DND-41 (cell line): ENCODE measurements at regions not wholly inside any gene's neighbourhood (a gene's known extent, or its start where the extent isn't known, plus 50 kb on each side); places are given as distances from the start of the nearest gene placed in this dataset.

Experiments used
- ATAC-seq: fragments of 200-7000 bp; cut with Tn5 transposase; 3 replicates; pipeline ENCODE4 v1.9.1; 2021; ENCODE audit warnings: low read depth; ENCODE audit not compliant: insufficient read depth
- DNase-seq: peaks from one replicate; pipeline ENCODE4 v3.0.0-alpha.2; 2020
- H2AFZ ChIP-seq: 2 replicates; pipeline ENCODE4 v1.6.0; 2012; ENCODE audit warnings: low read depth, low read length
- H3K27ac ChIP-seq: 2 replicates; pipeline ENCODE4 v1.5.1; 2012; ENCODE audit warnings: low read length, inconsistent platforms
- H3K27me3 ChIP-seq: fragments of 200-600 bp; sonication (generic); 2 replicates; pipeline ENCODE4 v1.6.0; 2012; ENCODE audit warnings: low read length, mild to moderate bottlenecking, inconsistent platforms; ENCODE audit not compliant: insufficient read depth, poor library complexity
- H3K36me3 ChIP-seq: 2 replicates; pipeline ENCODE4 v1.5.1; 2012; ENCODE audit warnings: low read length, inconsistent platforms; ENCODE audit not compliant: insufficient read depth
- H3K4me1 ChIP-seq: 2 replicates; pipeline ENCODE4 v1.5.1; 2012; ENCODE audit warnings: mild to moderate bottlenecking, low read length; ENCODE audit not compliant: insufficient read depth
- H3K4me2 ChIP-seq: 2 replicates; pipeline ENCODE4 v1.6.0; 2012; ENCODE audit warnings: mild to moderate bottlenecking, moderate library complexity, low read length, inconsistent platforms; ENCODE audit not compliant: insufficient read depth
- H3K4me3 ChIP-seq, 2 experiments: fragments of 200-600 bp in 1 of 2; shearing (Covaris generic) in 1 of 2; 2 replicates each; pipeline ENCODE4 v1.5.1; 2012 to 2016; ENCODE audit warnings: inconsistent platforms in 2 of 2, low read length in 2 of 2, mild to moderate bottlenecking in 2 of 2, low read depth in 1 of 2, moderate library complexity in 1 of 2
- H3K79me2 ChIP-seq: 2 replicates; pipeline ENCODE4 v1.6.0; 2012; ENCODE audit warnings: low read length, inconsistent platforms; ENCODE audit not compliant: insufficient read depth
- H3K9ac ChIP-seq: 2 replicates; pipeline ENCODE4 v1.6.0; 2012; ENCODE audit warnings: low read depth, mild to moderate bottlenecking, inconsistent platforms, low read length, moderate library complexity
- H3K9me3 ChIP-seq: 2 replicates; pipeline ENCODE4 v1.5.1; 2012; ENCODE audit warnings: low read length, moderate library complexity, mild to moderate bottlenecking, inconsistent platforms; ENCODE audit not compliant: insufficient read depth, severe bottlenecking
- H4K20me1 ChIP-seq: 2 replicates; pipeline ENCODE4 v1.6.0; 2012; ENCODE audit warnings: low read length; ENCODE audit not compliant: insufficient read depth
- EZH2 ChIP-seq: IDR thresholded peaks from 3 replicates; pipeline ENCODE4 v1.6.1; 2012; ENCODE audit warnings: borderline replicate concordance, low read depth, mild to moderate bottlenecking, moderate library complexity, low read length, inconsistent platforms; ENCODE audit not compliant: severe bottlenecking
- TF ChIP-seq, protein P1 (sequence below): IDR thresholded peaks from 2 replicates; pipeline ENCODE4 v1.5.1; 2012; ENCODE audit warnings: borderline replicate concordance, low read length, moderate library complexity, mild to moderate bottlenecking; ENCODE audit not compliant: poor library complexity, severe bottlenecking; ENCODE audit errors: extremely low read depth

DNA sequence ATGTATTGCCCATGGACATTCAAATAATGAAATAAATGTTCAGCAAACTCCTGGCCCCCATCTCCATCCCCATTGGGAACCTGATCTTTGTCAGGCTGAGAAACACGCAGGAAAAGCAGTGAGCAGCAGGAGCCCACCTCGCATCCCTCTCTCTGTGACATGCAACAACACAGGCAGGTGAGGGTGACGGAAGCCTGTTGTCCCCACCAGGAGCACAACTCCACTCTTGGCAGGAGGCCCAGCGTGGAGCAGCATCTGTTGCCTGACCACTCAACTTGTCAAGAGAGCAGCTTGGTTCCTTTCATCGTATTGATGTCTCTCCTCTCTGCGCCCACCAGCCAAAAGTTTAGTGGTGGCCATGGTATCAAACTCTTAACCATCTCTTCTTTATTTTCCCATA, 586.9 kb upstream of the ARID1B start:
- no peak overlapping the region for H3K4me2 ChIP-seq
- no peak overlapping the region for H3K4me3 ChIP-seq
- H3K9me3 ChIP-seq: no peaks in the 10 kb centered on the region
- H3K79me2 ChIP-seq: no peaks in the 10 kb centered on the region
- no peaks in the 10 kb centered on the region for H3K27me3 ChIP-seq
- H3K27ac ChIP-seq: no peak overlapping the region
- no peaks in the 10 kb centered on the region for H4K20me1 ChIP-seq
- no peak for DNase-seq
- TF ChIP-seq, protein P1, sequence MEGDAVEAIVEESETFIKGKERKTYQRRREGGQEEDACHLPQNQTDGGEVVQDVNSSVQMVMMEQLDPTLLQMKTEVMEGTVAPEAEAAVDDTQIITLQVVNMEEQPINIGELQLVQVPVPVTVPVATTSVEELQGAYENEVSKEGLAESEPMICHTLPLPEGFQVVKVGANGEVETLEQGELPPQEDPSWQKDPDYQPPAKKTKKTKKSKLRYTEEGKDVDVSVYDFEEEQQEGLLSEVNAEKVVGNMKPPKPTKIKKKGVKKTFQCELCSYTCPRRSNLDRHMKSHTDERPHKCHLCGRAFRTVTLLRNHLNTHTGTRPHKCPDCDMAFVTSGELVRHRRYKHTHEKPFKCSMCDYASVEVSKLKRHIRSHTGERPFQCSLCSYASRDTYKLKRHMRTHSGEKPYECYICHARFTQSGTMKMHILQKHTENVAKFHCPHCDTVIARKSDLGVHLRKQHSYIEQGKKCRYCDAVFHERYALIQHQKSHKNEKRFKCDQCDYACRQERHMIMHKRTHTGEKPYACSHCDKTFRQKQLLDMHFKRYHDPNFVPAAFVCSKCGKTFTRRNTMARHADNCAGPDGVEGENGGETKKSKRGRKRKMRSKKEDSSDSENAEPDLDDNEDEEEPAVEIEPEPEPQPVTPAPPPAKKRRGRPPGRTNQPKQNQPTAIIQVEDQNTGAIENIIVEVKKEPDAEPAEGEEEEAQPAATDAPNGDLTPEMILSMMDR: no peak
- no peak for TF ChIP-seq EZH2
- H2AFZ ChIP-seq: no peak overlapping the region
- H3K4me1 ChIP-seq: no peaks in the 10 kb centered on the region
- H3K9ac ChIP-seq: no peak overlapping the region
- ATAC-seq: no peak
- no peaks in the 10 kb centered on the region for H3K36me3 ChIP-seq

DNA sequence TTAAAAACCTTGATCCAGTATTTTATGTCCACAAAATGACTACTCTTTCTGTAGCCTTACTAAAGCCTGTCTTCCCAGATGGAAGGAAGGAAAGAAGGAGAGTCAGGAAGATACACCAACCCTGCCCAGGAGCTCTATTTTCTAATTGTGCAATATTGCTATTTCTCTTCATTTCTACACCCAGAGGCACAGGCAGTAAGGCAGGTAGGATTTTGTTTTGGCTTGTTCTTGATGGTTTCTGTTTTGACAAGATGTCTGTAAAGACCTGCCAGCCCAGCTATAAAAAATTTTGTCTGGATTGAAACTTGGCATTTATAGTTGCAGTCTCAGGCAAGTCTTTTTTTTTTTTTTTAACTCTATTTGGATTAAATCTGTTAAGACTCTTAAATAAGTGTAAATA, 587.5 kb upstream of the ARID1B start:
- Histone ChIP-seq H2AFZ (no peak overlapping the region), H3K27me3 (no peaks in the 10 kb centered on the region), H3K36me3 (no peaks in the 10 kb centered on the region), H3K9me3 (no peaks in the 10 kb centered on the region), H3K4me3 (no peak overlapping the region), H3K4me2 (no peak overlapping the region), H3K4me1 (no peaks in the 10 kb centered on the region), H4K20me1 (no peaks in the 10 kb centered on the region), H3K79me2 (no peaks in the 10 kb centered on the region), H3K27ac (no peak overlapping the region), H3K9ac (no peak overlapping the region)
- DNase-seq: no peak
- no peak for ATAC-seq
- no peak for TF ChIP-seq EZH2
- TF ChIP-seq, protein P1: no peak

DNA sequence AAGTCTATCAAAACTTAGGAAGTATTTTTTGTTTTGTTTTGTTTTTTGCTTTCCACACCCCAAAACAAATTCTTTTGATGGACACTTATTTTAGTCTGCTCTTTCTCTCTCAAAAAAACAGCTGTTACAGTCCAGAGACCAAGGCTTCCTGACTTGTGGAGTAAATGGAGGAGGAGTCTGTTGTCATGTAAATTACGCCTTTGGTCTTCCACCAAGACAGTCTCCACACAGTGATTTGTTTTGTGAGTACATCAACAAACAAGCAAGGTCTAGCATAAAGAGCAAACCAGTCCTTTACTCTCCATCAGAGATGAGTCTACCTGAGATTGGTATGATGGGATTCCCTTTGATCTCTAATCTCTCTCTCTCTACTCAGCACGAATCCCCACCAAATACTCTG, 588.0 kb upstream of the ARID1B start:
- Histone ChIP-seq H3K36me3 (no peaks in the 10 kb centered on the region), H3K4me1 (no peaks in the 10 kb centered on the region), H3K27me3 (no peaks in the 10 kb centered on the region), H3K79me2 (no peaks in the 10 kb centered on the region), H4K20me1 (no peaks in the 10 kb centered on the region), H3K9me3 (no peaks in the 10 kb centered on the region), H2AFZ (no peak overlapping the region), H3K9ac (no peak overlapping the region), H3K4me3 (no peak overlapping the region), H3K27ac (no peak overlapping the region), H3K4me2 (no peak overlapping the region)
- ATAC-seq (no peak), DNase-seq (no peak)
- TF ChIP-seq, protein P1: no peak
- no peak for TF ChIP-seq EZH2

DNA sequence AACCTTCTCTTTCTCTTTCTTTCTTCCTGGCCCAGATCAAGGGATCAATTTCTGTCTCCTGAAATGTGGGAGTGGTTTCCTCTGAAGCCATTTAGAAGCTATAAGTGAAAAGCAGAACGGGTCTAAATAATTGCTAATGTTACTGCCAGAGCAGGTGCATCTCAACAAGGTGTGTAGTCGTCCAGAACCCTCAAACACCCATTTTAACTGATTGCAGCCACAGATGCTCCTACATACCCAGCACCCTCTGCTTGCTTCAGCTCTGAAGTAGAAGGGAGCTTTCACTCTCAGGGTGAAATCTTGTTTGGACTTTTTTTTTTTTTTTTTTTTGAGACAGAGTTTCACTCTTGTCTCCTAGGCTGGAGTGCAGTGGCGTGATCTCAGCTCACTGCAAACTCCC, 592.1 kb upstream of the ARID1B start:
- Histone ChIP-seq H3K4me1 (no peaks in the 10 kb centered on the region), H4K20me1 (no peaks in the 10 kb centered on the region), H3K9me3 (no peaks in the 10 kb centered on the region), H2AFZ (no peak overlapping the region), H3K4me2 (no peak overlapping the region), H3K4me3 (no peak overlapping the region), H3K27ac (no peak overlapping the region), H3K79me2 (no peaks in the 10 kb centered on the region), H3K27me3 (no peaks in the 10 kb centered on the region), H3K36me3 (no peaks in the 10 kb centered on the region), H3K9ac (no peak overlapping the region)
- DNase-seq: no peak
- no peak for ATAC-seq
- TF ChIP-seq, protein P1: no peak
- no peak for TF ChIP-seq EZH2
